Panc1 (cell line): ENCODE measurements at regions not wholly inside any gene's neighbourhood (a gene's known extent, or its start where the extent isn't known, plus 50 kb on each side); places are given as distances from the start of the nearest gene placed in this dataset.

ENCODE experiments used
- ATAC-seq: fragments of 200-7000 bp; cut with Tn5 transposase; 2 replicates; pipeline ENCODE4 v1.9.1; 2020; ENCODE audit warnings: mild to moderate bottlenecking, moderate library complexity
- BruUV-seq: library from RNA; stranded (reverse); fragments of 400-500 nt; replicated peaks from 2 replicates; lab custom pipeline; 2021; lab: Mats Ljungman, UMichigan
- CTCF ChIA-PET: fragments of 300-600 bp; sonication (Branson Sonifier 250); formaldehyde crosslinking; loops from one replicate; lab custom pipeline; 2022; ENCODE audit warnings: antibody characterized with exemption; lab: Charles Lee
- POLR2A ChIA-PET: fragments of 300-600 bp; sonication (Branson Sonifier 250); formaldehyde crosslinking; loops from one replicate; lab custom pipeline; 2022; ENCODE audit warnings: antibody characterized with exemption; lab: Charles Lee
- DNase-seq: peaks from one replicate; pipeline ENCODE4 v3.0.0-alpha.2; 2010; ENCODE audit warnings: low read depth, low spot score
- H3K27ac ChIP-seq: 2 replicates; pipeline ENCODE4 v1.5.1; 2011; ENCODE audit warnings: mild to moderate bottlenecking, low read length, inconsistent platforms
- H3K27me3 ChIP-seq: fragments of 200-500 bp; sonication (Bioruptor generic); 2 replicates; pipeline ENCODE4 v1.6.0; 2014; ENCODE audit warnings: low read length, inconsistent platforms; ENCODE audit not compliant: control insufficient read depth, insufficient read depth
- H3K36me3 ChIP-seq: fragments of 200-500 bp; sonication (Bioruptor generic); 2 replicates; pipeline ENCODE4 v1.5.1; 2014; ENCODE audit warnings: inconsistent platforms, mild to moderate bottlenecking, low read length, moderate library complexity; ENCODE audit not compliant: control insufficient read depth, insufficient read depth
- H3K4me1 ChIP-seq: 2 replicates; pipeline ENCODE4 v1.5.1; 2011; ENCODE audit warnings: inconsistent platforms, mild to moderate bottlenecking, low read length, moderate library complexity; ENCODE audit not compliant: control insufficient read depth, insufficient read depth
- H3K4me3 ChIP-seq, 2 experiments: 2 replicates each; pipeline ENCODE4 v1.5.1; 2011 to 2012; ENCODE audit warnings: low read depth in 2 of 2, low read length in 2 of 2, mild to moderate bottlenecking in 2 of 2, inconsistent platforms in 1 of 2, moderate library complexity in 1 of 2
- H3K9me3 ChIP-seq: fragments of 200-500 bp; sonication (Bioruptor generic); 2 replicates; pipeline ENCODE4 v1.5.1; 2014; ENCODE audit warnings: low read depth, mild to moderate bottlenecking, inconsistent platforms, low read length, moderate library complexity; ENCODE audit not compliant: control insufficient read depth, insufficient read depth
- POLR2AphosphoS5 ChIP-seq: IDR thresholded peaks from 2 replicates; pipeline ENCODE4 v1.6.1; 2012; ENCODE audit warnings: mild to moderate bottlenecking, low read depth, low read length, moderate library complexity
- SIN3A ChIP-seq: IDR thresholded peaks from 2 replicates; pipeline ENCODE4 v1.6.1; 2012; ENCODE audit warnings: low read depth, mild to moderate bottlenecking, low read length, moderate library complexity, borderline replicate concordance; ENCODE audit not compliant: insufficient read depth
- TCF7L2 ChIP-seq: IDR thresholded peaks from 2 replicates; pipeline ENCODE4 v1.6.1; 2011; ENCODE audit warnings: mild to moderate bottlenecking, low read depth, low read length, inconsistent platforms
- in situ Hi-C: cut with HindIII; loops from 2 replicates; pipeline ENCODE4 v1.10.0; 2016; ENCODE audit warnings: low sequenced_read_pairs, low pct_unique_long_range_greater_than_20kb
- intact Hi-C: fragments of 100-400 bp; cut with micrococcal nuclease; formaldehyde crosslinking; loops from one replicate; pipeline ENCODE4 v1.10.0; 2022; ENCODE audit not compliant: unreplicated experiment
- TF ChIP-seq, protein P1 (sequence below): fragments of 450-650 bp; IDR thresholded peaks from 2 replicates; pipeline ENCODE4 v1.5.1; 2017; ENCODE audit warnings: mild to moderate bottlenecking
- TF ChIP-seq, protein P2 (sequence below), 2 experiments: IDR thresholded peaks; 2 replicates each; pipeline ENCODE4 v1.6.1; 2011 to 2012; ENCODE audit warnings: low read depth in 2 of 2, control low read depth in 1 of 2, low read length in 1 of 2, mild to moderate bottlenecking in 1 of 2, moderate library complexity in 1 of 2; ENCODE audit not compliant: insufficient read depth in 1 of 2

DNA sequence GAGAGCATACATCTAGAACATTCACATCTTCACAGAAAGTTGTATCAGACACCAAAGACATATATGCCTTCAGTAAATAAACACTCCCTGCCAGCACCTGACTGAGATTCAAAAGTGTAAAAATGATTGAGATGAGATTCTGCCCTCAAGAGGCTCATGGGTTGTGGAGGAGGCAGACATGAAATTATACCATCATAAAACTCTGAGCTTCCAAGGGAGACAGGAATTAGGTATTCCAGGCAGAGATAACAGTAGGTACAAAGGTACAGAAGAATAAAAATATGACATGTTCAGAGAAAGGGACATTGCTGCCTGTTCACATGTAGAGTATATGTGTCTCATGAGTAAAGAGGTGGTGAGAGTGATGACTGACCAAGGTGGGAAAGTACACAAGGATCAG lies 322.3 kb downstream of the OSR1 start:
- H3K36me3 ChIP-seq, result no peaks in the 10 kb centered on the region
- no peaks in the 10 kb centered on the region for H3K9me3 ChIP-seq
- H3K4me3 ChIP-seq, result no peak overlapping the region
- ChIA-PET CTCF (no interaction called here), POLR2A (no interaction called here)
- no peaks in the 10 kb centered on the region for H3K27me3 ChIP-seq
- TF ChIP-seq SIN3A, result no peak
- no peak for TF ChIP-seq TCF7L2
- TF ChIP-seq, protein P1, sequence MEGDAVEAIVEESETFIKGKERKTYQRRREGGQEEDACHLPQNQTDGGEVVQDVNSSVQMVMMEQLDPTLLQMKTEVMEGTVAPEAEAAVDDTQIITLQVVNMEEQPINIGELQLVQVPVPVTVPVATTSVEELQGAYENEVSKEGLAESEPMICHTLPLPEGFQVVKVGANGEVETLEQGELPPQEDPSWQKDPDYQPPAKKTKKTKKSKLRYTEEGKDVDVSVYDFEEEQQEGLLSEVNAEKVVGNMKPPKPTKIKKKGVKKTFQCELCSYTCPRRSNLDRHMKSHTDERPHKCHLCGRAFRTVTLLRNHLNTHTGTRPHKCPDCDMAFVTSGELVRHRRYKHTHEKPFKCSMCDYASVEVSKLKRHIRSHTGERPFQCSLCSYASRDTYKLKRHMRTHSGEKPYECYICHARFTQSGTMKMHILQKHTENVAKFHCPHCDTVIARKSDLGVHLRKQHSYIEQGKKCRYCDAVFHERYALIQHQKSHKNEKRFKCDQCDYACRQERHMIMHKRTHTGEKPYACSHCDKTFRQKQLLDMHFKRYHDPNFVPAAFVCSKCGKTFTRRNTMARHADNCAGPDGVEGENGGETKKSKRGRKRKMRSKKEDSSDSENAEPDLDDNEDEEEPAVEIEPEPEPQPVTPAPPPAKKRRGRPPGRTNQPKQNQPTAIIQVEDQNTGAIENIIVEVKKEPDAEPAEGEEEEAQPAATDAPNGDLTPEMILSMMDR, result no peak
- TF ChIP-seq, protein P2, sequence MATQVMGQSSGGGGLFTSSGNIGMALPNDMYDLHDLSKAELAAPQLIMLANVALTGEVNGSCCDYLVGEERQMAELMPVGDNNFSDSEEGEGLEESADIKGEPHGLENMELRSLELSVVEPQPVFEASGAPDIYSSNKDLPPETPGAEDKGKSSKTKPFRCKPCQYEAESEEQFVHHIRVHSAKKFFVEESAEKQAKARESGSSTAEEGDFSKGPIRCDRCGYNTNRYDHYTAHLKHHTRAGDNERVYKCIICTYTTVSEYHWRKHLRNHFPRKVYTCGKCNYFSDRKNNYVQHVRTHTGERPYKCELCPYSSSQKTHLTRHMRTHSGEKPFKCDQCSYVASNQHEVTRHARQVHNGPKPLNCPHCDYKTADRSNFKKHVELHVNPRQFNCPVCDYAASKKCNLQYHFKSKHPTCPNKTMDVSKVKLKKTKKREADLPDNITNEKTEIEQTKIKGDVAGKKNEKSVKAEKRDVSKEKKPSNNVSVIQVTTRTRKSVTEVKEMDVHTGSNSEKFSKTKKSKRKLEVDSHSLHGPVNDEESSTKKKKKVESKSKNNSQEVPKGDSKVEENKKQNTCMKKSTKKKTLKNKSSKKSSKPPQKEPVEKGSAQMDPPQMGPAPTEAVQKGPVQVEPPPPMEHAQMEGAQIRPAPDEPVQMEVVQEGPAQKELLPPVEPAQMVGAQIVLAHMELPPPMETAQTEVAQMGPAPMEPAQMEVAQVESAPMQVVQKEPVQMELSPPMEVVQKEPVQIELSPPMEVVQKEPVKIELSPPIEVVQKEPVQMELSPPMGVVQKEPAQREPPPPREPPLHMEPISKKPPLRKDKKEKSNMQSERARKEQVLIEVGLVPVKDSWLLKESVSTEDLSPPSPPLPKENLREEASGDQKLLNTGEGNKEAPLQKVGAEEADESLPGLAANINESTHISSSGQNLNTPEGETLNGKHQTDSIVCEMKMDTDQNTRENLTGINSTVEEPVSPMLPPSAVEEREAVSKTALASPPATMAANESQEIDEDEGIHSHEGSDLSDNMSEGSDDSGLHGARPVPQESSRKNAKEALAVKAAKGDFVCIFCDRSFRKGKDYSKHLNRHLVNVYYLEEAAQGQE (IDR thresholded peaks at IDR 0.05; ENCODE audit: insufficient read depth in 1 of 2, low read depth in 2 of 2, low read length in 1 of 2), result no peak
- TF ChIP-seq POLR2AphosphoS5, result no peak
- in situ Hi-C loops, result no loop called here
- ATAC-seq (no peak), DNase-seq (no peak)
- BruUV-seq, result no TSS peak
- H3K4me1 ChIP-seq, result no peaks in the 10 kb centered on the region
- H3K27ac ChIP-seq, result no peak overlapping the region
- intact Hi-C loops, result loop anchor here (2.0 kb wide), 1 partner anchor 27 kb away; no protein-coding TSS in a partner anchor

DNA sequence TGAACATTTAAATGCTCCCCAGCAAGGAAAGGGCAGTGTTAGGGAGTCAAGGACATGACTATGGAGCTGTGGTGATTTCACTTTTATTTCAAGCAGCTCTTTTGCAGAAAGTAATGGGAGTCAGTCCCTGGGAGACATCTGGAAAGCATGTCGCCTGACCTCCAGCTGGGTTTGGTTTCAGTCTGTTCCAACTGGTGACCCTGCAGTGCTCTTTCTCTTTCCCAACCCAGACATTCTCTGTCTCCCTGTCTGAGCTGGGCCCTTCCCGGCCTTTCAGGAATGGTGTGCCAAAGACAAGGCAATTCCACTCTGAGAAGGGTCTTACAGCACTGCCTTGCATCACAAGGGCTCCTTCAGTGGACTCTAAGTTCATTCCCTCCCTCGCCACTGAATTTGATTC lies 323.2 kb downstream of the OSR1 start:
- H3K4me1 ChIP-seq, result no peaks in the 10 kb centered on the region
- DNase-seq, result no peak
- H3K27me3 ChIP-seq, result no peaks in the 10 kb centered on the region
- no peaks in the 10 kb centered on the region for H3K36me3 ChIP-seq
- POLR2A ChIA-PET, result no interaction called here
- no peak for ATAC-seq
- no peak overlapping the region for H3K4me3 ChIP-seq
- TF ChIP-seq, protein P2 (IDR thresholded peaks at IDR 0.05; ENCODE audit: insufficient read depth in 1 of 2, low read depth in 2 of 2, low read length in 1 of 2), result no peak
- TF ChIP-seq TCF7L2, result no peak
- TF ChIP-seq POLR2AphosphoS5, result no peak
- intact Hi-C loops (no loop called here), in situ Hi-C loops (no loop called here)
- H3K27ac ChIP-seq, result no peak overlapping the region
- CTCF ChIA-PET, result no interaction called here
- no peaks in the 10 kb centered on the region for H3K9me3 ChIP-seq
- BruUV-seq, result no TSS peak
